SK-N-SH treated with all-trans-retinoic acid at 6 μM for 48 hours (cell line): ENCODE measurements at regions not wholly inside any gene's neighbourhood (a gene's known extent, or its start where the extent isn't known, plus 50 kb on each side); places are given as distances from the start of the nearest gene placed in this dataset.

Experiments
- CSDC2 ChIP-seq: fragments of 250-450 bp; sonication (Bioruptor Pico); IDR thresholded peaks from 2 replicates; pipeline ENCODE4 v1.5.0; 2020; ENCODE audit warnings: mild to moderate bottlenecking, moderate library complexity
- OSR1 ChIP-seq: fragments of 250-450 bp; sonication (Bioruptor Pico); IDR thresholded peaks from 2 replicates; pipeline ENCODE4 v1.8.0; 2022; ENCODE audit warnings: moderate library complexity, mild to moderate bottlenecking, inconsistent platforms
- PATZ1 ChIP-seq: fragments of 250-450 bp; sonication (Bioruptor Pico); IDR thresholded peaks from 2 replicates; pipeline ENCODE4 v1.8.0; 2020; ENCODE audit warnings: mild to moderate bottlenecking, moderate library complexity, borderline replicate concordance
- PPARA ChIP-seq: fragments of 250-450 bp; sonication (Bioruptor Pico); IDR thresholded peaks from 2 replicates; pipeline ENCODE4 v1.5.0; 2020; ENCODE audit warnings: mild to moderate bottlenecking, borderline replicate concordance
- RARB ChIP-seq: fragments of 250-450 bp; sonication (Bioruptor Pico); IDR thresholded peaks from 2 replicates; pipeline ENCODE4 v1.8.0; 2021; ENCODE audit warnings: mild to moderate bottlenecking, moderate library complexity
- TOX ChIP-seq: fragments of 250-450 bp; sonication (Bioruptor Pico); IDR thresholded peaks from 2 replicates; pipeline ENCODE4 v1.8.0; 2021; ENCODE audit warnings: mild to moderate bottlenecking, moderate library complexity, borderline replicate concordance
- ZFP30 ChIP-seq: fragments of 450-650 bp; formaldehyde crosslinking; IDR thresholded peaks from 2 replicates; pipeline ENCODE4 v1.5.0; 2022; ENCODE audit warnings: mild to moderate bottlenecking, moderate library complexity
- ZNF8 ChIP-seq: fragments of 450-650 bp; formaldehyde crosslinking; IDR thresholded peaks from 2 replicates; pipeline ENCODE4 v1.5.0; 2020; ENCODE audit warnings: mild to moderate bottlenecking, moderate library complexity
- TF ChIP-seq, protein P1 (sequence below): fragments of 250-450 bp; sonication (Bioruptor Pico); IDR thresholded peaks from 2 replicates; pipeline ENCODE4 v1.5.0; 2020; ENCODE audit warnings: mild to moderate bottlenecking, moderate library complexity

- TF ChIP-seq OSR1 (CRISPR knock-in tag) = no peak
- no peak for TF ChIP-seq ZNF8 (CRISPR knock-in tag)
- no peak for TF ChIP-seq TOX (CRISPR knock-in tag)
- no peak for TF ChIP-seq RARB (CRISPR knock-in tag)
- TF ChIP-seq PPARA (CRISPR knock-in tag) = no peak
- TF ChIP-seq ZFP30 (CRISPR knock-in tag) = no peak
- TF ChIP-seq, protein P1, sequence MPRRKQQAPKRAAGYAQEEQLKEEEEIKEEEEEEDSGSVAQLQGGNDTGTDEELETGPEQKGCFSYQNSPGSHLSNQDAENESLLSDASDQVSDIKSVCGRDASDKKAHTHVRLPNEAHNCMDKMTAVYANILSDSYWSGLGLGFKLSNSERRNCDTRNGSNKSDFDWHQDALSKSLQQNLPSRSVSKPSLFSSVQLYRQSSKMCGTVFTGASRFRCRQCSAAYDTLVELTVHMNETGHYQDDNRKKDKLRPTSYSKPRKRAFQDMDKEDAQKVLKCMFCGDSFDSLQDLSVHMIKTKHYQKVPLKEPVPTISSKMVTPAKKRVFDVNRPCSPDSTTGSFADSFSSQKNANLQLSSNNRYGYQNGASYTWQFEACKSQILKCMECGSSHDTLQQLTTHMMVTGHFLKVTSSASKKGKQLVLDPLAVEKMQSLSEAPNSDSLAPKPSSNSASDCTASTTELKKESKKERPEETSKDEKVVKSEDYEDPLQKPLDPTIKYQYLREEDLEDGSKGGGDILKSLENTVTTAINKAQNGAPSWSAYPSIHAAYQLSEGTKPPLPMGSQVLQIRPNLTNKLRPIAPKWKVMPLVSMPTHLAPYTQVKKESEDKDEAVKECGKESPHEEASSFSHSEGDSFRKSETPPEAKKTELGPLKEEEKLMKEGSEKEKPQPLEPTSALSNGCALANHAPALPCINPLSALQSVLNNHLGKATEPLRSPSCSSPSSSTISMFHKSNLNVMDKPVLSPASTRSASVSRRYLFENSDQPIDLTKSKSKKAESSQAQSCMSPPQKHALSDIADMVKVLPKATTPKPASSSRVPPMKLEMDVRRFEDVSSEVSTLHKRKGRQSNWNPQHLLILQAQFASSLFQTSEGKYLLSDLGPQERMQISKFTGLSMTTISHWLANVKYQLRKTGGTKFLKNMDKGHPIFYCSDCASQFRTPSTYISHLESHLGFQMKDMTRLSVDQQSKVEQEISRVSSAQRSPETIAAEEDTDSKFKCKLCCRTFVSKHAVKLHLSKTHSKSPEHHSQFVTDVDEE = no peak
- TF ChIP-seq PATZ1 (CRISPR knock-in tag) = no peak
- TF ChIP-seq CSDC2 = no peak
Observed at GRCh38 chr17:5978496-5978895, 91.7 kb upstream of the WSCD1 start.
